ENCODE measurements at regions not wholly inside any gene's neighbourhood (a gene's known extent, or its start where the extent isn't known, plus 50 kb on each side); places are given as distances from the start of the nearest gene placed in this dataset.

GRCh38 chr11:70606951-70607330, 208.6 kb downstream of the CTTN start:
- DNase-seq: no peak

GRCh38 chr11:70607561-70607960, 209.2 kb downstream of the CTTN start:
- no peak for DNase-seq

- DNase-seq: peak in 1 of 2 donors; percentile 23
These were observed 210.5 kb downstream of the CTTN start for GRCh38 chr11:70608568-70609470.

- DNase-seq: peak; percentile 37 to 60
These were observed 212.5 kb downstream of the CTTN start for GRCh38 chr11:70610566-70611565.

GRCh38 chr11:70611821-70612220, 213.5 kb downstream of the CTTN start:
- no peak for DNase-seq

- no peak for DNase-seq
These were observed 214.3 kb downstream of the CTTN start for GRCh38 chr11:70612459-70613141.

GRCh38 chr11:70614034-70614681, 215.8 kb downstream of the CTTN start:
- DNase-seq: no peak

GRCh38 chr11:70615036-70615875, 216.9 kb downstream of the CTTN start:
- DNase-seq: no peak

- no peak for DNase-seq
These were observed 218.0 kb downstream of the CTTN start for GRCh38 chr11:70616317-70616716.

- DNase-seq: no peak
These were observed 218.8 kb downstream of the CTTN start for GRCh38 chr11:70616938-70617654.

- no peak for DNase-seq
These were observed 220.2 kb downstream of the CTTN start for GRCh38 chr11:70618431-70619101.

- DNase-seq: no peak
These were observed 221.3 kb downstream of the CTTN start for GRCh38 chr11:70619591-70619990.

- DNase-seq: no peak
These were observed 222.3 kb downstream of the CTTN start for GRCh38 chr11:70620510-70621184.

- DNase-seq: no peak
These were observed 222.9 kb downstream of the CTTN start for GRCh38 chr11:70621241-70621640.

GRCh38 chr11:70622091-70622490, 223.8 kb downstream of the CTTN start:
- DNase-seq: no peak

GRCh38 chr11:70623906-70624597, 225.7 kb downstream of the CTTN start:
- no peak for DNase-seq

- DNase-seq: no peak
These were observed 226.3 kb downstream of the CTTN start for GRCh38 chr11:70624598-70624993.

- DNase-seq: no peak
These were observed 226.7 kb downstream of the CTTN start for GRCh38 chr11:70625051-70625450.
